Cardiac fibroblast (primary cell): ENCODE measurements at regions not wholly inside any gene's neighbourhood (a gene's known extent, or its start where the extent isn't known, plus 50 kb on each side); places are given as distances from the start of the nearest gene placed in this dataset.
A peak's percentile ranks its signal among the peaks of the same experiment; 100 is the strongest.

ENCODE experiments used
- DNase-seq, 2 donors: peaks; one replicate each; pipeline versions ENCODE4 v3.0.0 to v3.0.0-alpha.2; 2010; ENCODE audit warnings: low read depth in 2 of 2
- H3K4me3 ChIP-seq, 2 donors: replicated peaks in 1 of 2; 1 replicate in 1 of 2; 2 replicates in 1 of 2; pipeline ENCODE4 v1.5.1; 2011; ENCODE audit warnings: low read depth in 2 of 2, low read length in 2 of 2, mild to moderate bottlenecking in 2 of 2, moderate library complexity in 1 of 2
- CTCF ChIP-seq: IDR thresholded peaks from one replicate; pipeline ENCODE4 v1.5.1; 2011; ENCODE audit warnings: low read depth, mild to moderate bottlenecking, low read length, inconsistent platforms

- no peak for TF ChIP-seq CTCF
- H3K4me3 ChIP-seq, result no peak overlapping the region
- no peak for DNase-seq
Observed at GRCh38 chr3:40911928-40912327, 287.4 kb upstream of the CTNNB1 start.

- no peak overlapping the region for H3K4me3 ChIP-seq
- DNase-seq, result no peak
- TF ChIP-seq CTCF, result no peak
Observed at GRCh38 chr3:40912461-40912860, 286.8 kb upstream of the CTNNB1 start.

GRCh38 chr3:40913192-40913591 is 286.1 kb upstream of the CTNNB1 start:
- DNase-seq, result no peak
- H3K4me3 ChIP-seq, result no peak overlapping the region
- TF ChIP-seq CTCF, result no peak

GRCh38 chr3:40913641-40914040 is 285.7 kb upstream of the CTNNB1 start:
- TF ChIP-seq CTCF, result no peak
- no peak overlapping the region for H3K4me3 ChIP-seq
- DNase-seq, result no peak

- no peak overlapping the region for H3K4me3 ChIP-seq
- no peak for DNase-seq
- TF ChIP-seq CTCF, result no peak
Observed at GRCh38 chr3:40914475-40914874, 284.8 kb upstream of the CTNNB1 start.

GRCh38 chr3:40915346-40915865 is 283.9 kb upstream of the CTNNB1 start:
- no peak overlapping the region for H3K4me3 ChIP-seq
- DNase-seq, result no peak
- TF ChIP-seq CTCF, result no peak

GRCh38 chr3:40920041-40920440 is 279.3 kb upstream of the CTNNB1 start:
- DNase-seq, result peak; percentile 10 to 50
- H3K4me3 ChIP-seq, result no peak overlapping the region
- no peak for TF ChIP-seq CTCF
